Gastroesophageal sphincter (tissue), 4 donors: ENCODE measurements at regions not wholly inside any gene's neighbourhood (a gene's known extent, or its start where the extent isn't known, plus 50 kb on each side); places are given as distances from the start of the nearest gene placed in this dataset.

Source experiments
- ATAC-seq: fragments of 150-250 bp; one replicate; pipeline ENCODE4 v1.9.1; 2016; ENCODE audit warnings: mild to moderate bottlenecking, moderate library complexity
- H3K27ac ChIP-seq, 4 donors: fragments of 200-600 bp; sonication (generic) in 3 of 4; 1 replicate in 3 of 4; 2 replicates in 1 of 4; pipeline ENCODE4 v1.5.1; 2016 to 2019
- H3K27me3 ChIP-seq: fragments of 200-600 bp; sonication (generic); one replicate; pipeline ENCODE4 v1.5.1; 2019
- H3K36me3 ChIP-seq, 2 donors: fragments of 200-600 bp; sonication (generic); one replicate each; pipeline ENCODE4 v1.5.1; 2019; ENCODE audit warnings: control low read depth in 1 of 2
- H3K4me1 ChIP-seq, 3 donors: fragments of 200-600 bp; sonication (generic); 1 replicate in 2 of 3; 2 replicates in 1 of 3; pipeline ENCODE4 v1.5.1; 2016 to 2019; ENCODE audit warnings: control low read depth in 2 of 3
- H3K4me3 ChIP-seq, 2 donors: fragments of 200-600 bp; sonication (generic); one replicate each; pipeline ENCODE4 v1.5.1; 2019; ENCODE audit warnings: mild to moderate bottlenecking in 1 of 2, moderate library complexity in 1 of 2
- H3K9me3 ChIP-seq, 3 donors: fragments of 200-600 bp; sonication (generic); one replicate each; pipeline ENCODE4 v1.5.1; 2017 to 2019; ENCODE audit warnings: control low read depth in 2 of 3
- EP300 ChIP-seq: sonication (generic); formaldehyde crosslinking; IDR thresholded peaks from one replicate; pipeline ENCODE4 v1.6.1; 2017; ENCODE audit warnings: antibody characterized with exemption, mild to moderate bottlenecking
- POLR2A ChIP-seq, 2 donors: fragments of 450-650 bp; IDR thresholded peaks; one replicate each; pipeline ENCODE4 v1.6.1; 2017; ENCODE audit warnings: antibody characterized with exemption in 2 of 2, mild to moderate bottlenecking in 2 of 2, moderate library complexity in 1 of 2
- POLR2AphosphoS5 ChIP-seq: sonication (generic); formaldehyde crosslinking; IDR thresholded peaks from one replicate; pipeline ENCODE4 v1.6.1; 2017; ENCODE audit warnings: antibody characterized with exemption
- WGBS, 2 donors: methylation state at CpG; one replicate each; pipeline ENCODE4 v1.1.5; 2018; ENCODE audit warnings: low coverage in 1 of 2; 5-methylcytosine and 5-hydroxymethylcytosine counted together
- TF ChIP-seq, protein P1 (sequence below), 4 experiments: fragments of 200-600 bp in 2 of 4; fragments of 450-650 bp in 2 of 4; sonication (generic) in 1 of 4; IDR thresholded peaks; one replicate each; pipeline ENCODE4 v1.5.1; 2017 to 2019; ENCODE audit warnings: antibody characterized with exemption in 4 of 4, mild to moderate bottlenecking in 2 of 4, moderate library complexity in 2 of 4

DNA sequence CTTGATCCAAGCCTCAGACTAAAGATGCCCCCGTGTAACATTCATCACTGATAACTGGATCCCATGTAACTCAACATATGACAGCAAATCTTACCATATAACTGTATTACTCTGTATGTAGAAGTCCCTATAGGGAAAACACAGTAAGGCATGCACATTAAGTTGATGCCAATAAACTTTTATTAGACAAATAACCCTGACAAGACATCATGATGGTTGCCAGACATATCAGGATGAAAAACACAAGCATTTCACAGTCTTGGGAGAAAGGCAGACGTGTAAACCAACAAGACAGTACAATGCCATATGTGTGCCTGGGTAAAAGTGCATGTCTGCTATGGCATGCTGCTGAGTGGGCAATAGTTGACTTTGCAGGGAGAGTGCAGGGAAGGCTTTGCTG, 142.2 kb downstream of the HERPUD2 start:
- Histone ChIP-seq H3K9me3 (no peaks in the 10 kb centered on the region), H3K27me3 (peaks cover 5% of the 10 kb centered on the region), H3K36me3 (no peaks in the 10 kb centered on the region), H3K4me3 (no peak overlapping the region), H3K27ac (no peak overlapping the region), H3K4me1 (no peaks in the 10 kb centered on the region)
- ATAC-seq: no peak
- 38 to 82% methylated on average over 1 to 2 of the region's 2 CpGs for WGBS, 2 donors
- TF ChIP-seq POLR2A (IDR thresholded peaks at IDR 0.05) (no peak), EP300 (no peak), POLR2AphosphoS5 (no peak)
- TF ChIP-seq, protein P1, sequence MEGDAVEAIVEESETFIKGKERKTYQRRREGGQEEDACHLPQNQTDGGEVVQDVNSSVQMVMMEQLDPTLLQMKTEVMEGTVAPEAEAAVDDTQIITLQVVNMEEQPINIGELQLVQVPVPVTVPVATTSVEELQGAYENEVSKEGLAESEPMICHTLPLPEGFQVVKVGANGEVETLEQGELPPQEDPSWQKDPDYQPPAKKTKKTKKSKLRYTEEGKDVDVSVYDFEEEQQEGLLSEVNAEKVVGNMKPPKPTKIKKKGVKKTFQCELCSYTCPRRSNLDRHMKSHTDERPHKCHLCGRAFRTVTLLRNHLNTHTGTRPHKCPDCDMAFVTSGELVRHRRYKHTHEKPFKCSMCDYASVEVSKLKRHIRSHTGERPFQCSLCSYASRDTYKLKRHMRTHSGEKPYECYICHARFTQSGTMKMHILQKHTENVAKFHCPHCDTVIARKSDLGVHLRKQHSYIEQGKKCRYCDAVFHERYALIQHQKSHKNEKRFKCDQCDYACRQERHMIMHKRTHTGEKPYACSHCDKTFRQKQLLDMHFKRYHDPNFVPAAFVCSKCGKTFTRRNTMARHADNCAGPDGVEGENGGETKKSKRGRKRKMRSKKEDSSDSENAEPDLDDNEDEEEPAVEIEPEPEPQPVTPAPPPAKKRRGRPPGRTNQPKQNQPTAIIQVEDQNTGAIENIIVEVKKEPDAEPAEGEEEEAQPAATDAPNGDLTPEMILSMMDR (IDR thresholded peaks at IDR 0.05): no peak

DNA sequence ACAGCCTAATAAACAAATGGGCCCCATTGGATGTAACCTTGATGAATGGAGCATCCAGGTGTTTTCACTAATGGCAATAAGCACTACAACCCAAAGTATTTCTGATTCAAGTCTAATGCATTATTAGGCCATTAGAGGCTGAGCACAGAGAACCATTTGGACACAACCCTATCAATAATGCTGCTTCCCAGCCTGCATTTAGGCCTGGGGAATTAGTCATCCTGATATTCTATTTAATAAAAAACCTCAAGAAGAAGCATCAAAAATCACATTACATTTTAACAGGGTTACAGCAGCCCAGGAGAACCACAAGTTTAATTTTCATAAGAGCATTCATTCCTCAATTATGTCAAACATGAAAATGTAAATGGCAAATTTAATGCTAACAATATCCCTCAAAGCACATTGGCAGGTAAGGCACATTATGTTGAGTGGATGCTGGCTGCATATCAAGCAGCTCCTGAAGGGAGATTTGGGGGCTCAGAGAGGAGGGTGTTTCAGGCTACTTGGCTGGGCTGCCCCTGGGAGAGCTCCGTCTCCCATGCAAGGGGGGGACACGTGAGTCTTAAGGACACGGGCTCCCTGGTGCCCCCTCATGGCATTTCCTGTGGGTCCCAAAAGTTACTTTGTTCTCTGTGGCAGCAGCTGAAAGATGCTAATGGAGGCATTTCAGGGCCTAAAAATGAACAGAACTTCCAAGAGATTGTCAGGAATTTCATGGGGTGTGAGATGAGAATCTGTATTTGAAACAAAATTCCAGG, 143.4 kb downstream of the HERPUD2 start:
- Histone ChIP-seq H3K9me3 (no peaks in the 10 kb centered on the region), H3K36me3 (no peaks in the 10 kb centered on the region), H3K4me1 (no peaks in the 10 kb centered on the region), H3K4me3 (no peak overlapping the region), H3K27me3 (peaks cover 6% of the 10 kb centered on the region), H3K27ac (no peak overlapping the region)
- 17 to 23% methylated on average over 3 of the region's 3 CpGs for WGBS, 2 donors
- TF ChIP-seq, protein P1 (IDR thresholded peaks at IDR 0.05): no peak
- TF ChIP-seq EP300: no peak
- TF ChIP-seq POLR2A (IDR thresholded peaks at IDR 0.05): no peak
- no peak for TF ChIP-seq POLR2AphosphoS5
- no peak for ATAC-seq

DNA sequence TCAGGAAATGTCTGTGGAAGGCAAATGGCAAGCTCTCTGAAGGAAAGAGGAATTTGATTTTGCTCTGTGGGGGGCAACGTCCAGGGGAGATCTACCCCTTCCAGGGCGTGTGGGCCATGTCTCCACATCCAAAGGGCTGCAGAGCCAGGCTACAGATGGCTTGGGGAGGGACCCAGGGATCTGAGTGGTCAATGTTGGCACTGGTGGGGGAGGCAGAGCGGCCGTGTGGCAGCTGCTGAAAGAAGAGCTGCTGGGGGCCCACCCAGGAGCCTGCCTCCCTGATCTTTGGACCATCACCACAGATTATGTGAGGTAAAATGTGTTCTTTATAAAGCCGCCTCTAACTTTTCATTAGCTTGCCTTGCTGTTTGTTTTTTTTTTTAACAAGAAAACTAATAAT, 144.1 kb downstream of the HERPUD2 start:
- H3K36me3 ChIP-seq: no peaks in the 10 kb centered on the region
- H3K4me3 ChIP-seq: no peak overlapping the region
- no peak overlapping the region for H3K27ac ChIP-seq
- peaks cover 6% of the 10 kb centered on the region for H3K27me3 ChIP-seq
- no peaks in the 10 kb centered on the region for H3K9me3 ChIP-seq
- no peaks in the 10 kb centered on the region for H3K4me1 ChIP-seq
- TF ChIP-seq POLR2A (IDR thresholded peaks at IDR 0.05): no peak
- TF ChIP-seq, protein P1 (IDR thresholded peaks at IDR 0.05): no peak
- no peak for TF ChIP-seq POLR2AphosphoS5
- no peak for TF ChIP-seq EP300
- ATAC-seq: no peak
- WGBS, 2 donors: 60 to 100% methylated on average over 1 to 4 of the region's 5 CpGs

DNA sequence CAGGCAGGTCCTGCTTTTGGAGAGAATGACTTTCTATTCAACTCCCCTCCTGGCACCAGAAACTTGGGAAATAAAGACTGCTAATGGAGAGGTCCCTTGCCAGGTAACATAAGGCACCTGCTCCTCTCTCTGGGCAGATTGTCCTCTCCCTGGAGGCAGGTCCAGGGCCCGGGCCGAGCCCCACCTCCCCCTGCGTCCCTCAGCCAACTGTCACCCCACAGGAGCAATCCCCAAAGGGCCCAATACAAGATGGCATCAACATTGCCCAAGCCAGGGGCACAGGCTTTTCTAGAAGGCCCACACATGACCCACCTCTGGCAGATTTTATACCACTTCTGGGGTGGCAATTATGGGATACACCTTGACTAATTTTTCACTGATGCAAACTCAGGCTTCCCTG, 145.2 kb downstream of the HERPUD2 start:
- ATAC-seq: no peak
- H3K9me3 ChIP-seq: no peaks in the 10 kb centered on the region

More for the DNA sequence above, 145.2 kb downstream of the HERPUD2 start:
- H3K36me3 ChIP-seq: no peaks in the 10 kb centered on the region
- no peak overlapping the region for H3K27ac ChIP-seq
- 100% methylated on average over 3 of the region's 3 CpGs; no CpG with 5 or more reads in 1 of the 2 donors for WGBS, 2 donors
- peaks cover 6% of the 10 kb centered on the region for H3K27me3 ChIP-seq
- H3K4me3 ChIP-seq: no peak overlapping the region
- no peaks in the 10 kb centered on the region for H3K4me1 ChIP-seq
- TF ChIP-seq POLR2A (IDR thresholded peaks at IDR 0.05) (no peak), EP300 (no peak), POLR2AphosphoS5 (no peak)
- TF ChIP-seq, protein P1 (IDR thresholded peaks at IDR 0.05): no peak
